Breast epithelium (tissue), 3 donors: ENCODE measurements at regions not wholly inside any gene's neighbourhood (a gene's known extent, or its start where the extent isn't known, plus 50 kb on each side); places are given as distances from the start of the nearest gene placed in this dataset.

Experiments used
- POLR2A ChIP-seq: fragments of 450-650 bp; IDR thresholded peaks from one replicate; pipeline ENCODE4 v1.6.1; 2016; ENCODE audit warnings: antibody characterized with exemption, mild to moderate bottlenecking, moderate library complexity
- TF ChIP-seq, protein P1 (sequence below), 3 donors: fragments of 450-650 bp; IDR thresholded peaks; one replicate each; pipeline ENCODE4 v1.5.1; 2016 to 2017; ENCODE audit warnings: antibody characterized with exemption in 3 of 3, mild to moderate bottlenecking in 3 of 3, moderate library complexity in 3 of 3

DNA sequence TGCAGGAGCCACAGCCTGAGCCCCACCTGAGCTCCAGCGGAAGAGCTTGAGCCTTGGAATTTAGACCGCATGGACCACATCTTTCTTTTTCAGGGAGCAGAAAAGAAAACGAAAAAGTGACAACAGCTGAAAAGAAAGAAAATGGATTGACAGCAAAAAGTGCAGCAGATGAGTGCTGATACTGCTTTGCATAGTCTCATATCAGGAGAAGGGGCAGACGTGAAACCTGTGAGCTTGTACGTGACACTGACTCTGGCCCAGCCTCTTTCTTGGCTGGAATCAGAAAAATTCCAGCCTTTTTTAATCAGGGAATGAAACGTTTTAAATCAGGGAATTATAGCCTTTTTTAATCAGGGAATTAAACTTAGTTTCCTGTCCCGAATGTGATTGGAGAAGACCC lies 1296.5 kb downstream of the TMEM121 start:
- TF ChIP-seq, protein P1, sequence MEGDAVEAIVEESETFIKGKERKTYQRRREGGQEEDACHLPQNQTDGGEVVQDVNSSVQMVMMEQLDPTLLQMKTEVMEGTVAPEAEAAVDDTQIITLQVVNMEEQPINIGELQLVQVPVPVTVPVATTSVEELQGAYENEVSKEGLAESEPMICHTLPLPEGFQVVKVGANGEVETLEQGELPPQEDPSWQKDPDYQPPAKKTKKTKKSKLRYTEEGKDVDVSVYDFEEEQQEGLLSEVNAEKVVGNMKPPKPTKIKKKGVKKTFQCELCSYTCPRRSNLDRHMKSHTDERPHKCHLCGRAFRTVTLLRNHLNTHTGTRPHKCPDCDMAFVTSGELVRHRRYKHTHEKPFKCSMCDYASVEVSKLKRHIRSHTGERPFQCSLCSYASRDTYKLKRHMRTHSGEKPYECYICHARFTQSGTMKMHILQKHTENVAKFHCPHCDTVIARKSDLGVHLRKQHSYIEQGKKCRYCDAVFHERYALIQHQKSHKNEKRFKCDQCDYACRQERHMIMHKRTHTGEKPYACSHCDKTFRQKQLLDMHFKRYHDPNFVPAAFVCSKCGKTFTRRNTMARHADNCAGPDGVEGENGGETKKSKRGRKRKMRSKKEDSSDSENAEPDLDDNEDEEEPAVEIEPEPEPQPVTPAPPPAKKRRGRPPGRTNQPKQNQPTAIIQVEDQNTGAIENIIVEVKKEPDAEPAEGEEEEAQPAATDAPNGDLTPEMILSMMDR (IDR thresholded peaks at IDR 0.05): no peak
- no peak for TF ChIP-seq POLR2A
